Body of pancreas (tissue), 4 donors: ENCODE measurements at regions not wholly inside any gene's neighbourhood (a gene's known extent, or its start where the extent isn't known, plus 50 kb on each side); places are given as distances from the start of the nearest gene placed in this dataset.

Experiments
- POLR2A ChIP-seq, 3 donors: fragments of 450-650 bp; IDR thresholded peaks; one replicate each; pipeline ENCODE4 v1.6.1; 2016; ENCODE audit warnings: antibody characterized with exemption in 3 of 3, mild to moderate bottlenecking in 2 of 3
- TF ChIP-seq, protein P1 (sequence below), 7 experiments: fragments of 450-650 bp in 4 of 7; fragments of 200-600 bp in 3 of 7; sonication (generic) in 3 of 7; IDR thresholded peaks; one replicate each; pipeline ENCODE4 v1.5.1; 2016 to 2019; ENCODE audit warnings: antibody characterized with exemption in 7 of 7

DNA sequence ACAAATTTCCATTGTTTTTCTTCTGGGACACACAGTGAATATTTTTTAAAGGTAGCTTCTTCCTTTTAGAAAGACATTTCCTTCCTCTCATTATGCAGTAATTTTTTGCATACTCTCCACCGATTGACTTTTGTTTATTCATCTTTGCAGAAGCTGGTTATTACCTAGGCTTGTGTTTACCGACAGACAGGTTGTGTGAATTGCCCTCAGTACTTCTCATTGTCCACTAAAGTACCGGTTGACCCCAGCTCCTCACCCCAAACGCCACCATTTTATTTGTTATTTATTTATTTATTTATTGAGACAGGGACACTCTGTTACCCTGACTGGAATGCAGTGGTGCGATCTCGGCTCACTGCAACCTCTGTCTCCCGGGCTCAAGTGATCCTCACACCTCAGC, 63.4 kb upstream of the MYL2 start:
- TF ChIP-seq, protein P1, sequence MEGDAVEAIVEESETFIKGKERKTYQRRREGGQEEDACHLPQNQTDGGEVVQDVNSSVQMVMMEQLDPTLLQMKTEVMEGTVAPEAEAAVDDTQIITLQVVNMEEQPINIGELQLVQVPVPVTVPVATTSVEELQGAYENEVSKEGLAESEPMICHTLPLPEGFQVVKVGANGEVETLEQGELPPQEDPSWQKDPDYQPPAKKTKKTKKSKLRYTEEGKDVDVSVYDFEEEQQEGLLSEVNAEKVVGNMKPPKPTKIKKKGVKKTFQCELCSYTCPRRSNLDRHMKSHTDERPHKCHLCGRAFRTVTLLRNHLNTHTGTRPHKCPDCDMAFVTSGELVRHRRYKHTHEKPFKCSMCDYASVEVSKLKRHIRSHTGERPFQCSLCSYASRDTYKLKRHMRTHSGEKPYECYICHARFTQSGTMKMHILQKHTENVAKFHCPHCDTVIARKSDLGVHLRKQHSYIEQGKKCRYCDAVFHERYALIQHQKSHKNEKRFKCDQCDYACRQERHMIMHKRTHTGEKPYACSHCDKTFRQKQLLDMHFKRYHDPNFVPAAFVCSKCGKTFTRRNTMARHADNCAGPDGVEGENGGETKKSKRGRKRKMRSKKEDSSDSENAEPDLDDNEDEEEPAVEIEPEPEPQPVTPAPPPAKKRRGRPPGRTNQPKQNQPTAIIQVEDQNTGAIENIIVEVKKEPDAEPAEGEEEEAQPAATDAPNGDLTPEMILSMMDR (IDR thresholded peaks at IDR 0.05), result no peak
- TF ChIP-seq POLR2A (IDR thresholded peaks at IDR 0.05), result no peak
